Activated CD4-positive, alpha-beta T cell treated with anti-CD3 and anti-CD28 coated beads for 36 hours (primary cell): ENCODE measurements at regions not wholly inside any gene's neighbourhood (a gene's known extent, or its start where the extent isn't known, plus 50 kb on each side); places are given as distances from the start of the nearest gene placed in this dataset.

Experiments
- ATAC-seq: fragments of 200-7000 bp; cut with Tn5 transposase; one replicate; pipeline ENCODE4 v1.10.0; 2021; ENCODE audit warnings: mild to moderate bottlenecking, moderate library complexity
- CTCF ChIA-PET: fragments of 350-600 bp; sonication (Branson Sonifier 250); formaldehyde crosslinking; loops from one replicate; lab custom pipeline; 2021; ENCODE audit warnings: antibody characterized with exemption; lab: Charles Lee
- POLR2A ChIA-PET: fragments of 350-600 bp; sonication (Branson Sonifier 250); formaldehyde crosslinking; loops from one replicate; lab custom pipeline; 2021; ENCODE audit warnings: antibody characterized with exemption, inconsistent platforms; lab: Charles Lee
- DNase-seq: peaks from one replicate; pipeline ENCODE4 v3.0.0-alpha.2; 2020
- H3K27ac Mint-ChIP-seq: one replicate; pipeline ENCODE4 v1.8.0; 2021; ENCODE audit warnings: mixed read lengths
- H3K27me3 Mint-ChIP-seq: one replicate; pipeline ENCODE4 v1.8.0; 2021; ENCODE audit warnings: mixed read lengths
- H3K36me3 Mint-ChIP-seq: one replicate; pipeline ENCODE4 v1.8.0; 2021; ENCODE audit warnings: low read depth, mixed read lengths
- H3K4me1 Mint-ChIP-seq: one replicate; pipeline ENCODE4 v1.8.0; 2021; ENCODE audit warnings: mixed read lengths
- H3K4me3 Mint-ChIP-seq: one replicate; pipeline ENCODE4 v1.8.0; 2021; ENCODE audit warnings: mild to moderate bottlenecking, moderate library complexity, mixed read lengths
- H3K9me3 Mint-ChIP-seq: one replicate; pipeline ENCODE4 v1.8.0; 2021; ENCODE audit warnings: low read depth, mixed read lengths
- intact Hi-C, 2 experiments: fragments of 100-400 bp; cut with DNase I in 1 of 2; cut with micrococcal nuclease in 1 of 2; formaldehyde crosslinking; loops; one replicate each; pipeline versions ENCODE4 v1.14.2 to v1.15.1; 2022 to 2024; cut with DNase I, micrococcal nuclease

- no peak for ATAC-seq
- no peak for DNase-seq
- intact Hi-C loops: no loop called here
- Mint-ChIP-seq H3K27ac (no peak overlapping the region), H3K9me3 (no peaks in the 10 kb centered on the region), H3K36me3 (no peaks in the 10 kb centered on the region), H3K27me3 (peaks cover 20% of the 10 kb centered on the region), H3K4me3 (no peak overlapping the region), H3K4me1 (peaks cover 17% of the 10 kb centered on the region)
- ChIA-PET CTCF (no interaction called here), POLR2A (no interaction called here)
Measured at GRCh38 chr5:34584165-34584564, 72.0 kb upstream of the RAI14 start.

- no peaks in the 10 kb centered on the region for H3K9me3 Mint-ChIP-seq
- intact Hi-C loops: no loop called here
- ATAC-seq (peak; percentile 21), DNase-seq (peak; percentile 5)
- no peak overlapping the region for H3K27ac Mint-ChIP-seq
- H3K4me3 Mint-ChIP-seq: no peak overlapping the region
- H3K4me1 Mint-ChIP-seq: peaks cover 17% of the 10 kb centered on the region
- CTCF ChIA-PET: no interaction called here
- H3K27me3 Mint-ChIP-seq: peaks cover 20% of the 10 kb centered on the region
- no peaks in the 10 kb centered on the region for H3K36me3 Mint-ChIP-seq
- POLR2A ChIA-PET: no interaction called here
Measured at GRCh38 chr5:34585601-34586104, 70.5 kb upstream of the RAI14 start.

- ChIA-PET CTCF (no interaction called here), POLR2A (no interaction called here)
- ATAC-seq (peak; percentile 67), DNase-seq (peak; percentile 6)
- Mint-ChIP-seq H3K9me3 (no peaks in the 10 kb centered on the region), H3K27me3 (peaks cover 21% of the 10 kb centered on the region), H3K4me3 (no peak overlapping the region), H3K27ac (no peak overlapping the region), H3K4me1 (peaks cover 17% of the 10 kb centered on the region), H3K36me3 (no peaks in the 10 kb centered on the region)
- intact Hi-C loops: no loop called here
Measured at GRCh38 chr5:34586117-34586885, 69.8 kb upstream of the RAI14 start.

GRCh38 chr5:34587355-34588241 lies 68.5 kb upstream of the RAI14 start:
- ATAC-seq (peak; percentile 36), DNase-seq (no peak)
- Mint-ChIP-seq H3K27me3 (peaks cover 18% of the 10 kb centered on the region), H3K36me3 (no peaks in the 10 kb centered on the region), H3K27ac (no peak overlapping the region), H3K4me3 (no peak overlapping the region), H3K4me1 (peaks cover 17% of the 10 kb centered on the region), H3K9me3 (no peaks in the 10 kb centered on the region)
- POLR2A ChIA-PET: no interaction called here
- intact Hi-C loops: no loop called here
- CTCF ChIA-PET: interaction anchor here (1.0 to 1.4 kb wide), 4 partner anchors 11 to 113 kb away, joined by 3 to 4 read pairs (median 4); no protein-coding TSS in a partner anchor

- ATAC-seq (no peak), DNase-seq (no peak)
- H3K36me3 Mint-ChIP-seq: no peaks in the 10 kb centered on the region
- no peak overlapping the region for H3K27ac Mint-ChIP-seq
- no peaks in the 10 kb centered on the region for H3K9me3 Mint-ChIP-seq
- peaks cover 13% of the 10 kb centered on the region for H3K27me3 Mint-ChIP-seq
- peaks cover 17% of the 10 kb centered on the region for H3K4me1 Mint-ChIP-seq
- POLR2A ChIA-PET: interaction anchor here (0.6 kb wide), 1 partner anchor 13 kb away, joined by 3 read pairs; no protein-coding TSS in a partner anchor
- no peak overlapping the region for H3K4me3 Mint-ChIP-seq
- intact Hi-C loops: no loop called here
- CTCF ChIA-PET: no interaction called here
Measured at GRCh38 chr5:34589832-34590231, 66.3 kb upstream of the RAI14 start.

- ATAC-seq: no peak
- Mint-ChIP-seq H3K9me3 (no peaks in the 10 kb centered on the region), H3K4me1 (peaks cover 6% of the 10 kb centered on the region), H3K27me3 (peaks cover 9% of the 10 kb centered on the region), H3K27ac (no peak overlapping the region), H3K36me3 (no peaks in the 10 kb centered on the region), H3K4me3 (no peak overlapping the region)
- POLR2A ChIA-PET: no interaction called here
- CTCF ChIA-PET: interaction anchor here (0.6 kb wide), 1 partner anchor 25 kb away, joined by 3 read pairs; no protein-coding TSS in a partner anchor
- no peak for DNase-seq
- intact Hi-C loops: no loop called here
Measured at GRCh38 chr5:34591723-34592122, 64.4 kb upstream of the RAI14 start.

GRCh38 chr5:34597034-34598027 lies 58.8 kb upstream of the RAI14 start:
- Mint-ChIP-seq H3K36me3 (no peaks in the 10 kb centered on the region), H3K27ac (no peak overlapping the region), H3K4me1 (peaks cover 9% of the 10 kb centered on the region), H3K9me3 (no peaks in the 10 kb centered on the region), H3K27me3 (peaks cover 10% of the 10 kb centered on the region), H3K4me3 (no peak overlapping the region)
- intact Hi-C loops: no loop called here
- POLR2A ChIA-PET: no interaction called here
- DNase-seq: no peak
- CTCF ChIA-PET: interaction anchor here (0.6 kb wide), 1 partner anchor 1328 kb away, joined by 3 read pairs; no protein-coding TSS in a partner anchor
- ATAC-seq: no peak

GRCh38 chr5:34598177-34598794 lies 57.8 kb upstream of the RAI14 start:
- no peaks in the 10 kb centered on the region for H3K9me3 Mint-ChIP-seq
- no peak overlapping the region for H3K27ac Mint-ChIP-seq
- no peak overlapping the region for H3K4me3 Mint-ChIP-seq
- peaks cover 10% of the 10 kb centered on the region for H3K27me3 Mint-ChIP-seq
- intact Hi-C loops: no loop called here
- ChIA-PET POLR2A (no interaction called here), CTCF (interaction anchor here (0.6 to 1.1 kb wide), 2 partner anchors 11 to 1327 kb away, joined by 3 read pairs; no protein-coding TSS in a partner anchor)
- ATAC-seq: peak; percentile 75
- no peaks in the 10 kb centered on the region for H3K36me3 Mint-ChIP-seq
- peak; percentile 11 for DNase-seq
- H3K4me1 Mint-ChIP-seq: peaks cover 9% of the 10 kb centered on the region

GRCh38 chr5:34599471-34600117 lies 56.5 kb upstream of the RAI14 start:
- Mint-ChIP-seq H3K9me3 (no peaks in the 10 kb centered on the region), H3K4me1 (peaks cover 9% of the 10 kb centered on the region), H3K27me3 (peaks cover 10% of the 10 kb centered on the region), H3K27ac (no peak overlapping the region), H3K4me3 (no peak overlapping the region), H3K36me3 (no peaks in the 10 kb centered on the region)
- POLR2A ChIA-PET: no interaction called here
- intact Hi-C loops: no loop called here
- ATAC-seq: no peak
- CTCF ChIA-PET: interaction anchor here (1.1 kb wide), 1 partner anchor 12 kb away, joined by 3 read pairs; no protein-coding TSS in a partner anchor
- DNase-seq: no peak

GRCh38 chr5:34600118-34600493 lies 56.0 kb upstream of the RAI14 start:
- DNase-seq (no peak), ATAC-seq (no peak)
- POLR2A ChIA-PET: interaction anchor here (0.7 kb wide), 1 partner anchor 9 kb away, joined by 3 read pairs; no protein-coding TSS in a partner anchor
- Mint-ChIP-seq H3K27me3 (peaks cover 8% of the 10 kb centered on the region), H3K9me3 (no peaks in the 10 kb centered on the region), H3K27ac (no peak overlapping the region), H3K4me1 (peaks cover 9% of the 10 kb centered on the region), H3K4me3 (no peak overlapping the region), H3K36me3 (no peaks in the 10 kb centered on the region)
- CTCF ChIA-PET: interaction anchor here (0.7 kb wide), 1 partner anchor 238 kb away, joined by 3 read pairs; no protein-coding TSS in a partner anchor
- intact Hi-C loops: no loop called here
